HCT116 (cell line): ENCODE measurements at regions not wholly inside any gene's neighbourhood (a gene's known extent, or its start where the extent isn't known, plus 50 kb on each side); places are given as distances from the start of the nearest gene placed in this dataset.

ENCODE experiments used
- ATAC-seq: fragments of 200-7000 bp; cut with Tn5 transposase; 2 replicates; pipeline ENCODE4 v1.9.1; 2020; ENCODE audit warnings: mild to moderate bottlenecking, moderate library complexity
- BruUV-seq: library from RNA; stranded (reverse); fragments of 400-500 nt; replicated peaks from 2 replicates; lab custom pipeline; 2021; lab: Mats Ljungman, UMichigan
- CTCF ChIA-PET: fragments of 300-600 bp; sonication (Branson Sonifier 250); formaldehyde crosslinking; loops from one replicate; lab custom pipeline; 2021; ENCODE audit warnings: antibody characterized with exemption; lab: Charles Lee
- POLR2A ChIA-PET: fragments of 300-600, 350-600 bp; sonication (Branson Sonifier 250); formaldehyde crosslinking; loops from one replicate; lab custom pipeline; 2021; ENCODE audit warnings: antibody characterized with exemption; lab: Charles Lee
- RAD21 ChIA-PET, 2 experiments: fragments of 300-600 bp; sonication (Branson Sonifier 250); formaldehyde crosslinking; loops; one replicate each; lab custom pipeline; 2023; ENCODE audit warnings: low total read pairs in 2 of 2; ENCODE audit not compliant: uncharacterized antibody in 2 of 2, unreplicated experiment in 2 of 2, low non-redundant PET in 1 of 2; lab: Charles Lee
- DNase-seq: peaks from one replicate; pipeline ENCODE4 v3.0.0-alpha.2; 2010; ENCODE audit warnings: low read depth, low spot score
- H2AFZ ChIP-seq: fragments of 200-600 bp; shearing (Covaris generic), sonication (generic); 2 replicates; pipeline ENCODE4 v1.6.1; 2017; ENCODE audit warnings: low read depth, mixed run types, mixed read lengths, antibody characterized with exemption, low read length; ENCODE audit not compliant: poor library complexity, severe bottlenecking
- H3K27ac ChIP-seq: 2 replicates; pipeline ENCODE4 v1.5.1; 2012; ENCODE audit warnings: low read depth, low read length
- H3K27me3 ChIP-seq: fragments of 200-600 bp; sonication (generic); 2 replicates; pipeline ENCODE4 v1.6.1; 2016; ENCODE audit warnings: mixed run types, low read length, mixed read lengths; ENCODE audit not compliant: insufficient read depth
- H3K36me3 ChIP-seq, 2 experiments: fragments of 200-500 bp in 1 of 2; fragments of 200-600 bp in 1 of 2; sonication (Bioruptor generic) in 1 of 2; sonication (generic) in 1 of 2; 2 replicates each; pipeline versions ENCODE4 v1.5.1 to v1.6.1; 2014 to 2016; ENCODE audit warnings: low read length in 2 of 2, inconsistent platforms in 1 of 2, mixed read lengths in 1 of 2, mixed run types in 1 of 2; ENCODE audit not compliant: insufficient read depth in 2 of 2, control insufficient read depth in 1 of 2
- H3K4me1 ChIP-seq, 2 experiments: fragments of 200-600 bp in 1 of 2; sonication (generic) in 1 of 2; 2 replicates each; pipeline versions ENCODE4 v1.5.1 to v1.6.1; 2012 to 2017; ENCODE audit warnings: low read length in 2 of 2, inconsistent platforms in 1 of 2, mild to moderate bottlenecking in 1 of 2, mixed read lengths in 1 of 2, mixed run types in 1 of 2, moderate library complexity in 1 of 2; ENCODE audit not compliant: insufficient read depth in 2 of 2, control insufficient read depth in 1 of 2
- H3K4me2 ChIP-seq: fragments of 200-600 bp; sonication (generic); 2 replicates; pipeline ENCODE4 v1.6.1; 2017; ENCODE audit warnings: mixed run types, low read length, mixed read lengths
- H3K4me3 ChIP-seq, 2 experiments: fragments of 200-600 bp in 1 of 2; sonication (generic) in 1 of 2; replicated peaks in 1 of 2; 2 replicates each; pipeline ENCODE4 v1.5.1; 2011 to 2016; ENCODE audit warnings: low read length in 2 of 2, control low read depth in 1 of 2, low read depth in 1 of 2, mild to moderate bottlenecking in 1 of 2, mixed read lengths in 1 of 2, mixed run types in 1 of 2
- H3K79me2 ChIP-seq: fragments of 200-600 bp; sonication (generic); 2 replicates; pipeline ENCODE4 v1.6.1; 2017; ENCODE audit warnings: mild to moderate bottlenecking, mixed run types, low read length, moderate library complexity, mixed read lengths; ENCODE audit not compliant: insufficient read depth
- H3K9ac ChIP-seq: fragments of 200-600 bp; sonication (generic); 2 replicates; pipeline ENCODE4 v1.6.1; 2016; ENCODE audit warnings: low read length, mixed read lengths
- H3K9me2 ChIP-seq: fragments of 200-600 bp; sonication (generic), shearing (Covaris generic); 2 replicates; pipeline ENCODE4 v1.6.1; 2017; ENCODE audit warnings: mixed run types, mild to moderate bottlenecking, moderate library complexity; ENCODE audit not compliant: insufficient read depth
- H3K9me3 ChIP-seq, 2 experiments: fragments of 200-500 bp in 1 of 2; fragments of 200-600 bp in 1 of 2; sonication (Bioruptor generic) in 1 of 2; sonication (generic) in 1 of 2; 2 replicates each; pipeline ENCODE4 v1.6.1; 2014 to 2017; ENCODE audit warnings: low read length in 2 of 2, mixed read lengths in 2 of 2, inconsistent platforms in 1 of 2, low read depth in 1 of 2, mild to moderate bottlenecking in 1 of 2, mixed run types in 1 of 2, moderate library complexity in 1 of 2; ENCODE audit not compliant: control insufficient read depth in 1 of 2, insufficient read depth in 1 of 2
- H4K20me1 ChIP-seq: fragments of 200-600 bp; sonication (generic), shearing (Covaris generic); 2 replicates; pipeline ENCODE4 v1.6.1; 2017; ENCODE audit warnings: mixed run types, mild to moderate bottlenecking, moderate library complexity; ENCODE audit not compliant: insufficient read depth
- ATF3 ChIP-seq: IDR thresholded peaks from 2 replicates; pipeline ENCODE4 v1.6.1; 2012
- ELF1 ChIP-seq: IDR thresholded peaks from 2 replicates; pipeline ENCODE4 v1.6.1; 2012; ENCODE audit warnings: low read depth, borderline replicate concordance
- EZH2 ChIP-seq: fragments of 200-600 bp; sonication (generic); IDR thresholded peaks from 2 replicates; pipeline ENCODE4 v1.6.1; 2017; ENCODE audit warnings: antibody characterized with exemption, mixed run types
- FOSL1 ChIP-seq: IDR thresholded peaks from 2 replicates; pipeline ENCODE4 v1.6.1; 2012; ENCODE audit warnings: low read depth
- POLR2A ChIP-seq: IDR thresholded peaks from 2 replicates; pipeline ENCODE4 v1.7.0; 2011; ENCODE audit warnings: borderline replicate concordance; ENCODE audit not compliant: insufficient read depth, insufficient read length; ENCODE audit errors: extremely low read depth
- REST ChIP-seq: IDR thresholded peaks from 2 replicates; pipeline ENCODE4 v1.6.1; 2012; ENCODE audit warnings: low read depth
- TCF7L2 ChIP-seq: IDR thresholded peaks from 2 replicates; pipeline ENCODE4 v1.7.0; 2011; ENCODE audit warnings: borderline replicate concordance, inconsistent platforms; ENCODE audit not compliant: insufficient read depth, insufficient read length; ENCODE audit errors: extremely low read depth
- YY1 ChIP-seq: IDR thresholded peaks from 2 replicates; pipeline ENCODE4 v1.6.1; 2011; ENCODE audit warnings: low read length, low read depth, moderate library complexity, mild to moderate bottlenecking; ENCODE audit not compliant: insufficient replicate concordance; ENCODE audit errors: extremely low read depth
- intact Hi-C: fragments of 100-400 bp; cut with micrococcal nuclease; formaldehyde crosslinking; loops from 2 replicates; pipeline ENCODE4 v1.10.0; 2022

GRCh38 chr18:77865853-77866252 lies 616.2 kb downstream of the GALR1 start:
- Histone ChIP-seq H3K79me2 (no peaks in the 10 kb centered on the region), H3K4me2 (no peak overlapping the region), H3K27ac (no peak overlapping the region), H3K9ac (no peak overlapping the region), H2AFZ (no peak overlapping the region), H3K9me2 (no peaks in the 10 kb centered on the region), H3K9me3 (peaks cover 12 to 28% of the 10 kb centered on the region in 2 experiments; a peak in 2 of 4 replicates), H3K36me3 (no peaks in the 10 kb centered on the region), H3K27me3 (no peaks in the 10 kb centered on the region), H3K4me1 (no peaks in the 10 kb centered on the region), H4K20me1 (no peaks in the 10 kb centered on the region), H3K4me3 (no peak overlapping the region)
- intact Hi-C loops = no loop called here
- DNase-seq = no peak
- no TSS peak for BruUV-seq
- ATAC-seq = no peak
- TF ChIP-seq ATF3 = no peak
- no peak for TF ChIP-seq TCF7L2
- no peak for TF ChIP-seq POLR2A
- TF ChIP-seq YY1 = no peak
- no peak for TF ChIP-seq EZH2
- no peak for TF ChIP-seq REST
- TF ChIP-seq FOSL1 = no peak
- no peak for TF ChIP-seq ELF1
- CTCF ChIA-PET = no interaction called here
- RAD21 ChIA-PET = no interaction called here
- POLR2A ChIA-PET = no interaction called here
